SK-N-SH treated with all-trans-retinoic acid at 6 μM for 48 hours (cell line): ENCODE measurements at regions not wholly inside any gene's neighbourhood (a gene's known extent, or its start where the extent isn't known, plus 50 kb on each side); places are given as distances from the start of the nearest gene placed in this dataset.
"Not testable (repeated sequence)": the region's sequence is repeated elsewhere in the genome, so short reads cannot be mapped to it uniquely, and the experiment has no call there.

ENCODE experiments used
- ATAC-seq: fragments of 200-7000 bp; cut with Tn5 transposase; 3 replicates; pipeline ENCODE4 v1.9.1; 2020; ENCODE audit warnings: mild to moderate bottlenecking, moderate library complexity
- ARNTL ChIP-seq: fragments of 450-650 bp; formaldehyde crosslinking; IDR thresholded peaks from 2 replicates; pipeline ENCODE4 v1.5.0; 2020; ENCODE audit warnings: low read depth, mild to moderate bottlenecking, moderate library complexity, borderline replicate concordance
- CSDC2 ChIP-seq: fragments of 250-450 bp; sonication (Bioruptor Pico); IDR thresholded peaks from 2 replicates; pipeline ENCODE4 v1.5.0; 2020; ENCODE audit warnings: mild to moderate bottlenecking, moderate library complexity
- CSRNP3 ChIP-seq: fragments of 250-450 bp; sonication (Bioruptor Pico); IDR thresholded peaks from 2 replicates; pipeline ENCODE4 v1.5.1; 2021; ENCODE audit warnings: mild to moderate bottlenecking, moderate library complexity
- ESRRG ChIP-seq: fragments of 250-450 bp; sonication (Bioruptor Pico); IDR thresholded peaks from 2 replicates; pipeline ENCODE4 v1.6.1; 2021; ENCODE audit warnings: mild to moderate bottlenecking
- GLIS3 ChIP-seq: fragments of 250-450 bp; sonication (Bioruptor Pico); IDR thresholded peaks from 2 replicates; pipeline ENCODE4 v1.5.0; 2020; ENCODE audit warnings: mild to moderate bottlenecking, moderate library complexity
- ISL1 ChIP-seq: fragments of 250-450 bp; sonication (Bioruptor Pico); IDR thresholded peaks from 2 replicates; pipeline ENCODE4 v2.1.2; 2022; ENCODE audit warnings: mild to moderate bottlenecking, moderate library complexity
- OSR1 ChIP-seq: fragments of 250-450 bp; sonication (Bioruptor Pico); IDR thresholded peaks from 2 replicates; pipeline ENCODE4 v1.8.0; 2022; ENCODE audit warnings: moderate library complexity, mild to moderate bottlenecking, inconsistent platforms
- POU6F1 ChIP-seq: fragments of 250-450 bp; sonication (Bioruptor Pico); IDR thresholded peaks from 2 replicates; pipeline ENCODE4 v1.8.0; 2021; ENCODE audit warnings: low read depth, mild to moderate bottlenecking, moderate library complexity, borderline replicate concordance
- PPARA ChIP-seq: fragments of 250-450 bp; sonication (Bioruptor Pico); IDR thresholded peaks from 2 replicates; pipeline ENCODE4 v1.5.0; 2020; ENCODE audit warnings: mild to moderate bottlenecking, borderline replicate concordance
- RARB ChIP-seq: fragments of 250-450 bp; sonication (Bioruptor Pico); IDR thresholded peaks from 2 replicates; pipeline ENCODE4 v1.8.0; 2021; ENCODE audit warnings: mild to moderate bottlenecking, moderate library complexity
- SNAI2 ChIP-seq: fragments of 250-450 bp; sonication (Bioruptor Pico); IDR thresholded peaks from 2 replicates; pipeline ENCODE4 v1.5.0; 2020; ENCODE audit warnings: mild to moderate bottlenecking, moderate library complexity
- TCF4 ChIP-seq: fragments of 250-450 bp; sonication (Bioruptor Pico); IDR thresholded peaks from 2 replicates; pipeline ENCODE4 v1.8.0; 2021; ENCODE audit warnings: mild to moderate bottlenecking, moderate library complexity, borderline replicate concordance
- TOX ChIP-seq: fragments of 250-450 bp; sonication (Bioruptor Pico); IDR thresholded peaks from 2 replicates; pipeline ENCODE4 v1.8.0; 2021; ENCODE audit warnings: mild to moderate bottlenecking, moderate library complexity, borderline replicate concordance
- TSHZ2 ChIP-seq: fragments of 250-450 bp; sonication (Bioruptor Pico); IDR thresholded peaks from 2 replicates; pipeline ENCODE4 v1.5.0; 2020; ENCODE audit warnings: mild to moderate bottlenecking, moderate library complexity
- ZC3H10 ChIP-seq: fragments of 250-450 bp; sonication (Bioruptor Pico); IDR thresholded peaks from 2 replicates; pipeline ENCODE4 v1.5.1; 2021; ENCODE audit warnings: mild to moderate bottlenecking, moderate library complexity
- ZFP3 ChIP-seq: fragments of 250-450 bp; sonication (Bioruptor Pico); IDR thresholded peaks from 2 replicates; pipeline ENCODE4 v1.5.0; 2020; ENCODE audit warnings: mild to moderate bottlenecking, moderate library complexity
- ZFP30 ChIP-seq: fragments of 450-650 bp; formaldehyde crosslinking; IDR thresholded peaks from 2 replicates; pipeline ENCODE4 v1.5.0; 2022; ENCODE audit warnings: mild to moderate bottlenecking, moderate library complexity
- ZNF565 ChIP-seq: fragments of 450-650 bp; formaldehyde crosslinking; conservative IDR thresholded peaks from 2 replicates; pipeline ENCODE4 v1.5.0; 2020; ENCODE audit warnings: low read depth, mild to moderate bottlenecking, moderate library complexity
- ZNF70 ChIP-seq: fragments of 450-650 bp; formaldehyde crosslinking; IDR thresholded peaks from 2 replicates; pipeline ENCODE4 v1.5.0; 2020; ENCODE audit warnings: mild to moderate bottlenecking, moderate library complexity
- ZNF8 ChIP-seq: fragments of 450-650 bp; formaldehyde crosslinking; IDR thresholded peaks from 2 replicates; pipeline ENCODE4 v1.5.0; 2020; ENCODE audit warnings: mild to moderate bottlenecking, moderate library complexity

GRCh38 chr7:86089455-86089854 is 554.3 kb upstream of the GRM3 start:
- no peak for TF ChIP-seq CSRNP3 (CRISPR knock-in tag)
- no peak for TF ChIP-seq GLIS3 (CRISPR knock-in tag)
- no peak for TF ChIP-seq TOX (CRISPR knock-in tag)
- no peak for TF ChIP-seq TCF4 (CRISPR knock-in tag)
- no peak for TF ChIP-seq ZNF70 (CRISPR knock-in tag)
- TF ChIP-seq TSHZ2, result no peak
- no peak for TF ChIP-seq ZC3H10
- ATAC-seq, result no peak

- ATAC-seq, result not testable (repeated sequence)
Observed at GRCh38 chr7:86064572-86064971, 579.1 kb upstream of the GRM3 start.

- no peak for ATAC-seq
- TF ChIP-seq ZNF565 (CRISPR knock-in tag) (no peak), PPARA (CRISPR knock-in tag) (no peak), TOX (CRISPR knock-in tag) (no peak), ARNTL (CRISPR knock-in tag) (no peak), POU6F1 (CRISPR knock-in tag) (no peak), ZNF8 (CRISPR knock-in tag) (no peak), ZNF70 (CRISPR knock-in tag) (no peak), TCF4 (CRISPR knock-in tag) (no peak), ZFP30 (no peak), ZFP3 (no peak), GLIS3 (CRISPR knock-in tag) (no peak), CSRNP3 (CRISPR knock-in tag) (no peak), TSHZ2 (no peak), ISL1 (CRISPR knock-in tag) (no peak)
Observed at GRCh38 chr7:86058649-86059048, 585.1 kb upstream of the GRM3 start.

- no peak for ATAC-seq
- TF ChIP-seq OSR1 (CRISPR knock-in tag) (no peak), TCF4 (CRISPR knock-in tag) (no peak), CSDC2 (CRISPR knock-in tag) (no peak), TOX (CRISPR knock-in tag) (no peak), GLIS3 (CRISPR knock-in tag) (no peak), ZNF70 (CRISPR knock-in tag) (no peak), ZFP3 (no peak), PPARA (CRISPR knock-in tag) (no peak), ESRRG (no peak), TSHZ2 (no peak), ISL1 (CRISPR knock-in tag) (no peak), ZC3H10 (no peak), ZNF8 (CRISPR knock-in tag) (no peak), ZFP30 (no peak), RARB (no peak), ZNF565 (CRISPR knock-in tag) (no peak), SNAI2 (CRISPR knock-in tag) (no peak)
Observed at GRCh38 chr7:86050918-86051317, 592.8 kb upstream of the GRM3 start.
